A673 (cell line): ENCODE measurements at regions not wholly inside any gene's neighbourhood (a gene's known extent, or its start where the extent isn't known, plus 50 kb on each side); places are given as distances from the start of the nearest gene placed in this dataset.

ENCODE experiments used
- BruUV-seq: library from RNA; stranded (reverse); fragments of 400-500 nt; replicated peaks from 2 replicates; lab custom pipeline; 2021; lab: Mats Ljungman, UMichigan
- CTCF ChIA-PET: fragments of 300-600 bp; sonication (Branson Sonifier 250); formaldehyde crosslinking; loops from one replicate; lab custom pipeline; 2022; ENCODE audit warnings: antibody characterized with exemption; lab: Charles Lee
- POLR2A ChIA-PET: fragments of 300-600 bp; sonication (Branson Sonifier 250); formaldehyde crosslinking; loops from one replicate; lab custom pipeline; 2022; ENCODE audit warnings: antibody characterized with exemption; ENCODE audit not compliant: low non-redundant PET; lab: Charles Lee
- DNase-seq: peaks from one replicate; pipeline ENCODE4 v3.0.0-alpha.2; 2015; ENCODE audit warnings: low spot score
- H3K27ac ChIP-seq: fragments of 200-600 bp; sonication (generic); 2 replicates; pipeline ENCODE4 v1.5.1; 2016; ENCODE audit warnings: mixed run types, low read depth, mild to moderate bottlenecking, mixed read lengths, antibody characterized with exemption, low read length; ENCODE audit not compliant: poor library complexity, severe bottlenecking
- H3K27me3 ChIP-seq: fragments of 200-600 bp; sonication (generic); replicated peaks from 2 replicates; pipeline ENCODE4 v1.6.1; 2017; ENCODE audit warnings: mixed run types, low read depth, mild to moderate bottlenecking, mixed read lengths, antibody characterized with exemption, low read length; ENCODE audit not compliant: insufficient read depth, poor library complexity
- H3K36me3 ChIP-seq: fragments of 200-600 bp; sonication (generic); 2 replicates; pipeline ENCODE4 v1.6.1; 2016; ENCODE audit warnings: mixed run types, mild to moderate bottlenecking, mixed read lengths, antibody characterized with exemption, low read length; ENCODE audit not compliant: insufficient read depth, poor library complexity, severe bottlenecking
- H3K4me1 ChIP-seq: fragments of 200-600 bp; sonication (generic); 2 replicates; pipeline ENCODE4 v1.6.1; 2017; ENCODE audit warnings: mixed run types, mild to moderate bottlenecking, mixed read lengths, antibody characterized with exemption, low read length; ENCODE audit not compliant: insufficient read depth, poor library complexity, severe bottlenecking
- H3K4me3 ChIP-seq: fragments of 200-600 bp; sonication (generic); 2 replicates; pipeline ENCODE4 v1.5.1; 2016; ENCODE audit warnings: low read depth, mixed run types, mild to moderate bottlenecking, mixed read lengths, low read length; ENCODE audit not compliant: poor library complexity, severe bottlenecking
- H3K9me3 ChIP-seq: fragments of 200-600 bp; sonication (generic); 2 replicates; pipeline ENCODE4 v1.6.1; 2016; ENCODE audit warnings: mixed run types, low read depth, mild to moderate bottlenecking, mixed read lengths, antibody characterized with exemption, low read length; ENCODE audit not compliant: poor library complexity, severe bottlenecking
- CTCF ChIP-seq: fragments of 300-800, 200-600 bp; sonication (generic); conservative IDR thresholded peaks from 2 replicates; pipeline ENCODE4 v1.5.1; 2017; ENCODE audit warnings: low read depth, mild to moderate bottlenecking, antibody characterized with exemption, low read length, moderate library complexity, mixed read lengths
- EZH2 ChIP-seq: fragments of 200-600 bp; sonication (generic); IDR thresholded peaks from 2 replicates; pipeline ENCODE4 v1.6.1; 2017; ENCODE audit warnings: borderline replicate concordance, low read depth, mild to moderate bottlenecking, mixed read lengths, antibody characterized with exemption, low read length; ENCODE audit not compliant: poor library complexity, severe bottlenecking
- intact Hi-C: fragments of 100-400 bp; cut with micrococcal nuclease; formaldehyde crosslinking; loops from one replicate; pipeline ENCODE4 v1.10.0; 2022; ENCODE audit not compliant: unreplicated experiment

GRCh38 chr3:6806991-6807390 lies 53.9 kb upstream of the GRM7 start:
- Histone ChIP-seq H3K4me3 (no peak overlapping the region), H3K9me3 (no peaks in the 10 kb centered on the region), H3K27ac (no peak overlapping the region), H3K4me1 (no peaks in the 10 kb centered on the region), H3K36me3 (no peaks in the 10 kb centered on the region), H3K27me3 (no peaks in the 10 kb centered on the region)
- ChIA-PET CTCF (no interaction called here), POLR2A (no interaction called here)
- no peak for TF ChIP-seq CTCF
- no peak for TF ChIP-seq EZH2
- intact Hi-C loops = no loop called here
- BruUV-seq = no TSS peak
- DNase-seq = no peak

- BruUV-seq = no TSS peak
- H3K4me3 ChIP-seq = no peak overlapping the region
- DNase-seq = peak; percentile 0
- H3K27me3 ChIP-seq = no peaks in the 10 kb centered on the region
- TF ChIP-seq EZH2 (no peak), CTCF (no peak)
- POLR2A ChIA-PET = no interaction called here
- CTCF ChIA-PET = no interaction called here
- no peaks in the 10 kb centered on the region for H3K4me1 ChIP-seq
- H3K36me3 ChIP-seq = no peaks in the 10 kb centered on the region
- intact Hi-C loops = no loop called here
- no peak overlapping the region for H3K27ac ChIP-seq
- H3K9me3 ChIP-seq = no peaks in the 10 kb centered on the region
Observed at GRCh38 chr3:6807967-6808588, 52.8 kb upstream of the GRM7 start.

GRCh38 chr3:6809349-6809748 lies 51.6 kb upstream of the GRM7 start:
- Histone ChIP-seq H3K4me3 (no peak overlapping the region), H3K9me3 (no peaks in the 10 kb centered on the region), H3K4me1 (no peaks in the 10 kb centered on the region), H3K36me3 (no peaks in the 10 kb centered on the region), H3K27me3 (no peaks in the 10 kb centered on the region), H3K27ac (no peak overlapping the region)
- DNase-seq = no peak
- no TSS peak for BruUV-seq
- intact Hi-C loops = no loop called here
- ChIA-PET CTCF (no interaction called here), POLR2A (no interaction called here)
- TF ChIP-seq CTCF = no peak
- TF ChIP-seq EZH2 = no peak
